MM.1S (cell line): ENCODE measurements at regions not wholly inside any gene's neighbourhood (a gene's known extent, or its start where the extent isn't known, plus 50 kb on each side); places are given as distances from the start of the nearest gene placed in this dataset.

ENCODE experiments used
- EZH2 ChIP-seq: fragments of 300-600 bp; sonication (generic); optimal IDR thresholded peaks from 2 replicates; pipeline ENCODE3; 2017; ENCODE audit warnings: low read depth, mild to moderate bottlenecking, antibody characterized with exemption, low read length, mixed read lengths
- TF ChIP-seq, protein P1 (sequence below): fragments of 300-600 bp; sonication (generic); IDR thresholded peaks from 2 replicates; pipeline ENCODE4 v1.5.1; 2016; ENCODE audit warnings: antibody characterized with exemption, low read length, mixed read lengths

DNA sequence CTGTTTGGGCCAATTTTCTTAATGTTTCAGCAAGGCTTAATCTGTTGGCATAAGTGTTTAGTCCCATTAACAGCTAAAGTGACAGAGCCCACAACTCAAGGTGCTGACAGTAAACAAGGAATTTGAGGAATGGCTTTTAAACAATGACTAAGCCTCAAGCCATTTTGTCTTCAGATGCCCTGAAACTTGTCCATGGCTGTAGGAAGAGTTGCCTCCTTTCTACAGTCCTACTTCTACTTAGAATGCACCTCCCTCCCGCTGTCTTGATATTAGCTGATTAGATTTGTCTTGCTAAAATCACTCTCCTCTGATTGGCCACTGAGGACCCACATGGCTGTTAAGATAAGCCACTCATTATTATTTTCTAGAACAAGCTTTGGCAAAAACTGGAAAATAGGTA, 188.4 kb upstream of the OTX2 start:
- no peak for TF ChIP-seq EZH2
- TF ChIP-seq, protein P1, sequence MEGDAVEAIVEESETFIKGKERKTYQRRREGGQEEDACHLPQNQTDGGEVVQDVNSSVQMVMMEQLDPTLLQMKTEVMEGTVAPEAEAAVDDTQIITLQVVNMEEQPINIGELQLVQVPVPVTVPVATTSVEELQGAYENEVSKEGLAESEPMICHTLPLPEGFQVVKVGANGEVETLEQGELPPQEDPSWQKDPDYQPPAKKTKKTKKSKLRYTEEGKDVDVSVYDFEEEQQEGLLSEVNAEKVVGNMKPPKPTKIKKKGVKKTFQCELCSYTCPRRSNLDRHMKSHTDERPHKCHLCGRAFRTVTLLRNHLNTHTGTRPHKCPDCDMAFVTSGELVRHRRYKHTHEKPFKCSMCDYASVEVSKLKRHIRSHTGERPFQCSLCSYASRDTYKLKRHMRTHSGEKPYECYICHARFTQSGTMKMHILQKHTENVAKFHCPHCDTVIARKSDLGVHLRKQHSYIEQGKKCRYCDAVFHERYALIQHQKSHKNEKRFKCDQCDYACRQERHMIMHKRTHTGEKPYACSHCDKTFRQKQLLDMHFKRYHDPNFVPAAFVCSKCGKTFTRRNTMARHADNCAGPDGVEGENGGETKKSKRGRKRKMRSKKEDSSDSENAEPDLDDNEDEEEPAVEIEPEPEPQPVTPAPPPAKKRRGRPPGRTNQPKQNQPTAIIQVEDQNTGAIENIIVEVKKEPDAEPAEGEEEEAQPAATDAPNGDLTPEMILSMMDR: no peak
